ENCODE measurements at regions not wholly inside any gene's neighbourhood (a gene's known extent, or its start where the extent isn't known, plus 50 kb on each side); places are given as distances from the start of the nearest gene placed in this dataset.

DNA sequence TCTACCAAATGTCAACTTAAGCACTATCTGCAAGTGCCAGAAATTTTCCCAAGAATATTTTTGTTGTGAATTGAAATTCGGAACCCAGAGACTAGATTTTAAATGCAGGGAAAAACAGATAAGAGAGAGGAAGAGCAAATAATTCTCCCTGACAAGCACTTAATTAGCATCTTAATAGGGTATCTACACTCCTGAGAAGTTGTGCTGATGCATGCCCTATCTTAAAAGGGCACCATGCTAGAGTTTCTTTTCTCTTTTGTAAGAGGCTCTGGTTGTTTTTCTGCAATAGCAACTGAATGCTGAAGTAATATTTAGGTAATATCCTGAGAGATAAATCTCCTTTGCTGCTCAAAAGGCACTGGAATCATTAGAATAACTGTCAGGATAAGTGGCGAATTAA, 139.9 kb upstream of the UGT8 start:
- no peak for TF ChIP-seq POLR2A (IDR thresholded peaks at IDR 0.05)
- TF ChIP-seq, protein P1, sequence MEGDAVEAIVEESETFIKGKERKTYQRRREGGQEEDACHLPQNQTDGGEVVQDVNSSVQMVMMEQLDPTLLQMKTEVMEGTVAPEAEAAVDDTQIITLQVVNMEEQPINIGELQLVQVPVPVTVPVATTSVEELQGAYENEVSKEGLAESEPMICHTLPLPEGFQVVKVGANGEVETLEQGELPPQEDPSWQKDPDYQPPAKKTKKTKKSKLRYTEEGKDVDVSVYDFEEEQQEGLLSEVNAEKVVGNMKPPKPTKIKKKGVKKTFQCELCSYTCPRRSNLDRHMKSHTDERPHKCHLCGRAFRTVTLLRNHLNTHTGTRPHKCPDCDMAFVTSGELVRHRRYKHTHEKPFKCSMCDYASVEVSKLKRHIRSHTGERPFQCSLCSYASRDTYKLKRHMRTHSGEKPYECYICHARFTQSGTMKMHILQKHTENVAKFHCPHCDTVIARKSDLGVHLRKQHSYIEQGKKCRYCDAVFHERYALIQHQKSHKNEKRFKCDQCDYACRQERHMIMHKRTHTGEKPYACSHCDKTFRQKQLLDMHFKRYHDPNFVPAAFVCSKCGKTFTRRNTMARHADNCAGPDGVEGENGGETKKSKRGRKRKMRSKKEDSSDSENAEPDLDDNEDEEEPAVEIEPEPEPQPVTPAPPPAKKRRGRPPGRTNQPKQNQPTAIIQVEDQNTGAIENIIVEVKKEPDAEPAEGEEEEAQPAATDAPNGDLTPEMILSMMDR (IDR thresholded peaks at IDR 0.05) = no peak
- TF ChIP-seq POLR2AphosphoS5 (IDR thresholded peaks at IDR 0.05; ENCODE audit: insufficient read depth in 1 of 2, low read depth in 1 of 2) = no peak

Measured in vagina (tissue), 2 donors.